ENCODE measurements at regions not wholly inside any gene's neighbourhood (a gene's known extent, or its start where the extent isn't known, plus 50 kb on each side); places are given as distances from the start of the nearest gene placed in this dataset.

DNA sequence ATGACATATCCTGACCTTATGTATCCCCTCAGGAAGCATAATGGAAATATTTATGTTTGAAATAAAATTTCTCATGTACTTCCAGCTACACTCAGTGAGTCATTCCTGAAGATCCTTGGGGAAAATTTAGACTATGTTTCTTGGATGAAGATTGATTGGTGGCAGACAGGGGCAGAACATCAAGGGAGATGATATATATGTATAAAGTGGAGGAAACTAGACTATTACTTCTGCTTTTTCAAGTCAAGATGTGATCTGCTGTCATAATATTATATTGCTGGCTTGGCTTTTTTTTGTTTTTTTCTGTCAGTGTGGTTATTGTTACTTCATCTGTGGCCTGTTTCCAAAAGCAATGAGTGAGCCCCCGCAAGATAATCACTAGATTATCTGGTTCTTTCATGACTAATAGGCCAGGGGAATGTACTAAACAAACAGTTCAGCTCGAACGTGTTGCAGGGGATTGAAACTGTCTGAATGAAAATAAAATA lies 87.2 kb upstream of the TNFSF11 start:
- Histone ChIP-seq H3K27ac (ENCODE audit: low read depth) (no peak overlapping the region), H3K4me3 (no peak overlapping the region), H3K9me2 (ENCODE audit: insufficient read depth) (peaks cover 3% of the 10 kb centered on the region; the same call in 1 of the 2 replicates), H3K79me2 (replicated peaks; ENCODE audit: insufficient read depth) (no peaks in the 10 kb centered on the region), H4K20me1 (replicated peaks; ENCODE audit: insufficient read depth) (no peaks in the 10 kb centered on the region), H3F3A (replicated peaks; ENCODE audit: low read depth) (no peaks in the 10 kb centered on the region), H2AFZ (no peak overlapping the region), H3K4me1 (ENCODE audit: insufficient read depth) (no peaks in the 10 kb centered on the region), H3K27me3 (ENCODE audit: insufficient read depth) (no peaks in the 10 kb centered on the region), H3K36me3 (ENCODE audit: insufficient read depth) (no peaks in the 10 kb centered on the region), H3K4me2 (no peak overlapping the region)
- Mint-ChIP-seq H3K27ac (no peak overlapping the region), H3K4me1 (peaks cover 2% of the 10 kb centered on the region; the same call in 1 of the 3 replicates), H3K27me3 (ENCODE audit: insufficient read depth, low read depth, poor library complexity) (no peaks in the 10 kb centered on the region), H3K36me3 (ENCODE audit: low read depth) (no peaks in the 10 kb centered on the region), H3K4me3 (no peak overlapping the region), H3K9me3 (no peaks in the 10 kb centered on the region)
- ATAC-seq (no peak), DNase-seq (ENCODE audit: low spot score) (no peak)
- no peak for TF ChIP-seq POLR2AphosphoS5 (IDR thresholded peaks at IDR 0.05; ENCODE audit: low read depth)
- TF ChIP-seq ZNF331 (CRISPR knock-in tag; IDR thresholded peaks at IDR 0.05; ENCODE audit: low read depth) = no peak
- TF ChIP-seq NANOG (IDR thresholded peaks at IDR 0.05; ENCODE audit: borderline replicate concordance) = no peak
- TF ChIP-seq STAT1 (IDR thresholded peaks at IDR 0.05; ENCODE audit: unreplicated experiment) = no peak
- no peak for TF ChIP-seq JUNB (IDR thresholded peaks at IDR 0.05; ENCODE audit: unreplicated experiment)
- no peak for TF ChIP-seq EZH2phosphoT487 (IDR thresholded peaks at IDR 0.05; ENCODE audit: unreplicated experiment)
- TF ChIP-seq, protein P1, sequence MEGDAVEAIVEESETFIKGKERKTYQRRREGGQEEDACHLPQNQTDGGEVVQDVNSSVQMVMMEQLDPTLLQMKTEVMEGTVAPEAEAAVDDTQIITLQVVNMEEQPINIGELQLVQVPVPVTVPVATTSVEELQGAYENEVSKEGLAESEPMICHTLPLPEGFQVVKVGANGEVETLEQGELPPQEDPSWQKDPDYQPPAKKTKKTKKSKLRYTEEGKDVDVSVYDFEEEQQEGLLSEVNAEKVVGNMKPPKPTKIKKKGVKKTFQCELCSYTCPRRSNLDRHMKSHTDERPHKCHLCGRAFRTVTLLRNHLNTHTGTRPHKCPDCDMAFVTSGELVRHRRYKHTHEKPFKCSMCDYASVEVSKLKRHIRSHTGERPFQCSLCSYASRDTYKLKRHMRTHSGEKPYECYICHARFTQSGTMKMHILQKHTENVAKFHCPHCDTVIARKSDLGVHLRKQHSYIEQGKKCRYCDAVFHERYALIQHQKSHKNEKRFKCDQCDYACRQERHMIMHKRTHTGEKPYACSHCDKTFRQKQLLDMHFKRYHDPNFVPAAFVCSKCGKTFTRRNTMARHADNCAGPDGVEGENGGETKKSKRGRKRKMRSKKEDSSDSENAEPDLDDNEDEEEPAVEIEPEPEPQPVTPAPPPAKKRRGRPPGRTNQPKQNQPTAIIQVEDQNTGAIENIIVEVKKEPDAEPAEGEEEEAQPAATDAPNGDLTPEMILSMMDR (conservative IDR thresholded peaks at IDR 0.05; ENCODE audit: low read depth in 2 of 2) = no peak
- TF ChIP-seq, protein P2, sequence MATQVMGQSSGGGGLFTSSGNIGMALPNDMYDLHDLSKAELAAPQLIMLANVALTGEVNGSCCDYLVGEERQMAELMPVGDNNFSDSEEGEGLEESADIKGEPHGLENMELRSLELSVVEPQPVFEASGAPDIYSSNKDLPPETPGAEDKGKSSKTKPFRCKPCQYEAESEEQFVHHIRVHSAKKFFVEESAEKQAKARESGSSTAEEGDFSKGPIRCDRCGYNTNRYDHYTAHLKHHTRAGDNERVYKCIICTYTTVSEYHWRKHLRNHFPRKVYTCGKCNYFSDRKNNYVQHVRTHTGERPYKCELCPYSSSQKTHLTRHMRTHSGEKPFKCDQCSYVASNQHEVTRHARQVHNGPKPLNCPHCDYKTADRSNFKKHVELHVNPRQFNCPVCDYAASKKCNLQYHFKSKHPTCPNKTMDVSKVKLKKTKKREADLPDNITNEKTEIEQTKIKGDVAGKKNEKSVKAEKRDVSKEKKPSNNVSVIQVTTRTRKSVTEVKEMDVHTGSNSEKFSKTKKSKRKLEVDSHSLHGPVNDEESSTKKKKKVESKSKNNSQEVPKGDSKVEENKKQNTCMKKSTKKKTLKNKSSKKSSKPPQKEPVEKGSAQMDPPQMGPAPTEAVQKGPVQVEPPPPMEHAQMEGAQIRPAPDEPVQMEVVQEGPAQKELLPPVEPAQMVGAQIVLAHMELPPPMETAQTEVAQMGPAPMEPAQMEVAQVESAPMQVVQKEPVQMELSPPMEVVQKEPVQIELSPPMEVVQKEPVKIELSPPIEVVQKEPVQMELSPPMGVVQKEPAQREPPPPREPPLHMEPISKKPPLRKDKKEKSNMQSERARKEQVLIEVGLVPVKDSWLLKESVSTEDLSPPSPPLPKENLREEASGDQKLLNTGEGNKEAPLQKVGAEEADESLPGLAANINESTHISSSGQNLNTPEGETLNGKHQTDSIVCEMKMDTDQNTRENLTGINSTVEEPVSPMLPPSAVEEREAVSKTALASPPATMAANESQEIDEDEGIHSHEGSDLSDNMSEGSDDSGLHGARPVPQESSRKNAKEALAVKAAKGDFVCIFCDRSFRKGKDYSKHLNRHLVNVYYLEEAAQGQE (IDR thresholded peaks at IDR 0.05; ENCODE audit: unreplicated experiment) = no peak
- no peak for TF ChIP-seq ZNF114 (CRISPR knock-in tag; IDR thresholded peaks at IDR 0.05)
- TF ChIP-seq CREB1 (CRISPR knock-in tag; IDR thresholded peaks at IDR 0.05; ENCODE audit: low read depth) = no peak
- TF ChIP-seq, protein P3, sequence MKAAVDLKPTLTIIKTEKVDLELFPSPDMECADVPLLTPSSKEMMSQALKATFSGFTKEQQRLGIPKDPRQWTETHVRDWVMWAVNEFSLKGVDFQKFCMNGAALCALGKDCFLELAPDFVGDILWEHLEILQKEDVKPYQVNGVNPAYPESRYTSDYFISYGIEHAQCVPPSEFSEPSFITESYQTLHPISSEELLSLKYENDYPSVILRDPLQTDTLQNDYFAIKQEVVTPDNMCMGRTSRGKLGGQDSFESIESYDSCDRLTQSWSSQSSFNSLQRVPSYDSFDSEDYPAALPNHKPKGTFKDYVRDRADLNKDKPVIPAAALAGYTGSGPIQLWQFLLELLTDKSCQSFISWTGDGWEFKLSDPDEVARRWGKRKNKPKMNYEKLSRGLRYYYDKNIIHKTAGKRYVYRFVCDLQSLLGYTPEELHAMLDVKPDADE (IDR thresholded peaks at IDR 0.05) = no peak
- TF ChIP-seq, protein P4, sequence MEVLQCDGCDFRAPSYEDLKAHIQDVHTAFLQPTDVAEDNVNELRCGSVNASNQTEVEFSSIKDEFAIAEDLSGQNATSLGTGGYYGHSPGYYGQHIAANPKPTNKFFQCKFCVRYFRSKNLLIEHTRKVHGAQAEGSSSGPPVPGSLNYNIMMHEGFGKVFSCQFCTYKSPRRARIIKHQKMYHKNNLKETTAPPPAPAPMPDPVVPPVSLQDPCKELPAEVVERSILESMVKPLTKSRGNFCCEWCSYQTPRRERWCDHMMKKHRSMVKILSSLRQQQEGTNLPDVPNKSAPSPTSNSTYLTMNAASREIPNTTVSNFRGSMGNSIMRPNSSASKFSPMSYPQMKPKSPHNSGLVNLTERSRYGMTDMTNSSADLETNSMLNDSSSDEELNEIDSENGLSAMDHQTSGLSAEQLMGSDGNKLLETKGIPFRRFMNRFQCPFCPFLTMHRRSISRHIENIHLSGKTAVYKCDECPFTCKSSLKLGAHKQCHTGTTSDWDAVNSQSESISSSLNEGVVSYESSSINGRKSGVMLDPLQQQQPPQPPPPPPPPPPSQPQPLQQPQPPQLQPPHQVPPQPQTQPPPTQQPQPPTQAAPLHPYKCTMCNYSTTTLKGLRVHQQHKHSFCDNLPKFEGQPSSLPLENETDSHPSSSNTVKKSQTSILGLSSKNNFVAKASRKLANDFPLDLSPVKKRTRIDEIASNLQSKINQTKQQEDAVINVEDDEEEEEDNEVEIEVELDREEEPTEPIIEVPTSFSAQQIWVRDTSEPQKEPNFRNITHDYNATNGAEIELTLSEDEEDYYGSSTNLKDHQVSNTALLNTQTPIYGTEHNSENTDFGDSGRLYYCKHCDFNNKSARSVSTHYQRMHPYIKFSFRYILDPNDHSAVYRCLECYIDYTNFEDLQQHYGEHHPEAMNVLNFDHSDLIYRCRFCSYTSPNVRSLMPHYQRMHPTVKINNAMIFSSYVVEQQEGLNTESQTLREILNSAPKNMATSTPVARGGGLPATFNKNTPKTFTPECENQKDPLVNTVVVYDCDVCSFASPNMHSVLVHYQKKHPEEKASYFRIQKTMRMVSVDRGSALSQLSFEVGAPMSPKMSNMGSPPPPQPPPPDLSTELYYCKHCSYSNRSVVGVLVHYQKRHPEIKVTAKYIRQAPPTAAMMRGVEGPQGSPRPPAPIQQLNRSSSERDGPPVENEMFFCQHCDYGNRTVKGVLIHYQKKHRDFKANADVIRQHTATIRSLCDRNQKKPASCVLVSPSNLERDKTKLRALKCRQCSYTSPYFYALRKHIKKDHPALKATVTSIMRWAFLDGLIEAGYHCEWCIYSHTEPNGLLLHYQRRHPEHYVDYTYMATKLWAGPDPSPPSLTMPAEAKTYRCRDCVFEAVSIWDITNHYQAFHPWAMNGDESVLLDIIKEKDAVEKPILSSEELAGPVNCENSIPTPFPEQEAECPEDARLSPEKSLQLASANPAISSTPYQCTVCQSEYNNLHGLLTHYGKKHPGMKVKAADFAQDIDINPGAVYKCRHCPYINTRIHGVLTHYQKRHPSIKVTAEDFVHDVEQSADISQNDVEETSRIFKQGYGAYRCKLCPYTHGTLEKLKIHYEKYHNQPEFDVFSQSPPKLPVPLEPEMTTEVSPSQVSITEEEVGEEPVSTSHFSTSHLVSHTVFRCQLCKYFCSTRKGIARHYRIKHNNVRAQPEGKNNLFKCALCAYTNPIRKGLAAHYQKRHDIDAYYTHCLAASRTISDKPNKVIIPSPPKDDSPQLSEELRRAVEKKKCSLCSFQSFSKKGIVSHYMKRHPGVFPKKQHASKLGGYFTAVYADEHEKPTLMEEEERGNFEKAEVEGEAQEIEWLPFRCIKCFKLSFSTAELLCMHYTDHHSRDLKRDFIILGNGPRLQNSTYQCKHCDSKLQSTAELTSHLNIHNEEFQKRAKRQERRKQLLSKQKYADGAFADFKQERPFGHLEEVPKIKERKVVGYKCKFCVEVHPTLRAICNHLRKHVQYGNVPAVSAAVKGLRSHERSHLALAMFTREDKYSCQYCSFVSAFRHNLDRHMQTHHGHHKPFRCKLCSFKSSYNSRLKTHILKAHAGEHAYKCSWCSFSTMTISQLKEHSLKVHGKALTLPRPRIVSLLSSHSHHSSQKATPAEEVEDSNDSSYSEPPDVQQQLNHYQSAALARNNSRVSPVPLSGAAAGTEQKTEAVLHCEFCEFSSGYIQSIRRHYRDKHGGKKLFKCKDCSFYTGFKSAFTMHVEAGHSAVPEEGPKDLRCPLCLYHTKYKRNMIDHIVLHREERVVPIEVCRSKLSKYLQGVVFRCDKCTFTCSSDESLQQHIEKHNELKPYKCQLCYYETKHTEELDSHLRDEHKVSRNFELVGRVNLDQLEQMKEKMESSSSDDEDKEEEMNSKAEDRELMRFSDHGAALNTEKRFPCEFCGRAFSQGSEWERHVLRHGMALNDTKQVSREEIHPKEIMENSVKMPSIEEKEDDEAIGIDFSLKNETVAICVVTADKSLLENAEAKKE (CRISPR knock-in tag; IDR thresholded peaks at IDR 0.05) = no peak
- TF ChIP-seq EZH2 (IDR thresholded peaks at IDR 0.05; ENCODE audit: low read depth, unreplicated experiment) = no peak
